Mononuclear cell (primary cell): ENCODE measurements at regions not wholly inside any gene's neighbourhood (a gene's known extent, or its start where the extent isn't known, plus 50 kb on each side); places are given as distances from the start of the nearest gene placed in this dataset.

Experiments
- H3K27me3 ChIP-seq: 2 replicates; pipeline ENCODE4 v1.6.0; 2011; ENCODE audit warnings: low read length, control low read depth; ENCODE audit not compliant: insufficient read depth
- H3K4me1 ChIP-seq: 2 replicates; pipeline ENCODE4 v1.5.1; 2011; ENCODE audit warnings: mild to moderate bottlenecking, low read length, control low read depth; ENCODE audit not compliant: insufficient read depth
- H3K4me3 ChIP-seq: 2 replicates; pipeline ENCODE4 v1.5.1; 2011; ENCODE audit warnings: mild to moderate bottlenecking, low read length, moderate library complexity
- H3K9me3 ChIP-seq: 2 replicates; pipeline ENCODE4 v1.5.1; 2011; ENCODE audit warnings: low read depth, mild to moderate bottlenecking, control low read depth, low read length

- no peak overlapping the region for H3K4me3 ChIP-seq
- H3K9me3 ChIP-seq, result no peaks in the 10 kb centered on the region
- no peaks in the 10 kb centered on the region for H3K27me3 ChIP-seq
- H3K4me1 ChIP-seq, result no peaks in the 10 kb centered on the region
These were observed 265.0 kb downstream of the DHX15 start for GRCh38 chr4:24319387-24319786.

GRCh38 chr4:24315056-24315455, 269.3 kb downstream of the DHX15 start:
- Histone ChIP-seq H3K4me1 (no peaks in the 10 kb centered on the region), H3K27me3 (no peaks in the 10 kb centered on the region), H3K4me3 (no peak overlapping the region), H3K9me3 (no peaks in the 10 kb centered on the region)

GRCh38 chr4:24312261-24312913, 272.0 kb downstream of the DHX15 start:
- H3K9me3 ChIP-seq, result no peaks in the 10 kb centered on the region

GRCh38 chr4:24303926-24304325, 280.4 kb downstream of the DHX15 start:
- no peaks in the 10 kb centered on the region for H3K4me1 ChIP-seq
- no peaks in the 10 kb centered on the region for H3K27me3 ChIP-seq
- no peak overlapping the region for H3K4me3 ChIP-seq
- H3K9me3 ChIP-seq, result no peaks in the 10 kb centered on the region

More at GRCh38 chr4:24312261-24312913, 272.0 kb downstream of the DHX15 start:
- Histone ChIP-seq H3K27me3 (no peaks in the 10 kb centered on the region), H3K4me3 (no peak overlapping the region), H3K4me1 (no peaks in the 10 kb centered on the region)

GRCh38 chr4:24298911-24299310, 285.4 kb downstream of the DHX15 start:
- Histone ChIP-seq H3K27me3 (no peaks in the 10 kb centered on the region), H3K4me1 (no peaks in the 10 kb centered on the region), H3K4me3 (no peak overlapping the region), H3K9me3 (no peaks in the 10 kb centered on the region)

- Histone ChIP-seq H3K4me1 (no peaks in the 10 kb centered on the region), H3K9me3 (no peaks in the 10 kb centered on the region), H3K27me3 (no peaks in the 10 kb centered on the region), H3K4me3 (no peak overlapping the region)
These were observed 297.3 kb downstream of the DHX15 start for GRCh38 chr4:24287096-24287495.

GRCh38 chr4:24285759-24286158, 298.6 kb downstream of the DHX15 start:
- H3K27me3 ChIP-seq, result no peaks in the 10 kb centered on the region
- H3K4me1 ChIP-seq, result no peaks in the 10 kb centered on the region
- H3K4me3 ChIP-seq, result no peak overlapping the region
- H3K9me3 ChIP-seq, result no peaks in the 10 kb centered on the region

GRCh38 chr4:24282446-24282845, 301.9 kb downstream of the DHX15 start:
- no peak overlapping the region for H3K4me3 ChIP-seq
- H3K27me3 ChIP-seq, result no peaks in the 10 kb centered on the region
- H3K9me3 ChIP-seq, result no peaks in the 10 kb centered on the region
- H3K4me1 ChIP-seq, result no peaks in the 10 kb centered on the region

GRCh38 chr4:24279911-24280375, 304.4 kb downstream of the DHX15 start:
- Histone ChIP-seq H3K4me3 (no peak overlapping the region), H3K9me3 (no peaks in the 10 kb centered on the region), H3K27me3 (no peaks in the 10 kb centered on the region), H3K4me1 (no peaks in the 10 kb centered on the region)

- Histone ChIP-seq H3K4me3 (no peak overlapping the region), H3K27me3 (no peaks in the 10 kb centered on the region), H3K9me3 (no peaks in the 10 kb centered on the region), H3K4me1 (no peaks in the 10 kb centered on the region)
These were observed 304.9 kb downstream of the DHX15 start for GRCh38 chr4:24279469-24279868.

- Histone ChIP-seq H3K9me3 (no peaks in the 10 kb centered on the region), H3K27me3 (no peaks in the 10 kb centered on the region), H3K4me3 (no peak overlapping the region), H3K4me1 (no peaks in the 10 kb centered on the region)
These were observed 305.7 kb downstream of the DHX15 start for GRCh38 chr4:24278693-24279092.

- no peaks in the 10 kb centered on the region for H3K9me3 ChIP-seq
- no peaks in the 10 kb centered on the region for H3K4me1 ChIP-seq
- H3K4me3 ChIP-seq, result no peak overlapping the region
- no peaks in the 10 kb centered on the region for H3K27me3 ChIP-seq
These were observed 309.9 kb downstream of the DHX15 start for GRCh38 chr4:24274381-24274941.

GRCh38 chr4:24273136-24273535, 311.2 kb downstream of the DHX15 start:
- H3K9me3 ChIP-seq, result no peaks in the 10 kb centered on the region
- H3K27me3 ChIP-seq, result no peaks in the 10 kb centered on the region
- no peak overlapping the region for H3K4me3 ChIP-seq
- H3K4me1 ChIP-seq, result no peaks in the 10 kb centered on the region

- H3K9me3 ChIP-seq, result no peaks in the 10 kb centered on the region
These were observed 317.2 kb downstream of the DHX15 start for GRCh38 chr4:24266951-24267722.

GRCh38 chr4:24265989-24266388, 318.4 kb downstream of the DHX15 start:
- Histone ChIP-seq H3K9me3 (no peaks in the 10 kb centered on the region), H3K4me3 (no peak overlapping the region), H3K4me1 (no peaks in the 10 kb centered on the region), H3K27me3 (no peaks in the 10 kb centered on the region)

More at GRCh38 chr4:24266951-24267722, 317.2 kb downstream of the DHX15 start:
- Histone ChIP-seq H3K27me3 (no peaks in the 10 kb centered on the region), H3K4me1 (no peaks in the 10 kb centered on the region), H3K4me3 (no peak overlapping the region)
